ENCODE measurements at regions not wholly inside any gene's neighbourhood (a gene's known extent, or its start where the extent isn't known, plus 50 kb on each side); places are given as distances from the start of the nearest gene placed in this dataset.

GRCh38 chr2:106709229-106709628, 176.7 kb downstream of the ST6GAL2 start:
- no peak for DNase-seq

- DNase-seq: peak; percentile 1 to 42 (median 26)
Observed at GRCh38 chr2:106719222-106719621, 166.7 kb downstream of the ST6GAL2 start.

GRCh38 chr2:106720026-106720425, 165.9 kb downstream of the ST6GAL2 start:
- DNase-seq: no peak

GRCh38 chr2:106724301-106724794, 161.6 kb downstream of the ST6GAL2 start:
- no peak for DNase-seq

GRCh38 chr2:106734165-106734564, 151.8 kb downstream of the ST6GAL2 start:
- DNase-seq: no peak

GRCh38 chr2:106735807-106736206, 150.2 kb downstream of the ST6GAL2 start:
- no peak for DNase-seq

- no peak for DNase-seq
Observed at GRCh38 chr2:106736221-106736620, 149.7 kb downstream of the ST6GAL2 start.

GRCh38 chr2:106745468-106745867, 140.5 kb downstream of the ST6GAL2 start:
- peak; percentile 24 to 69 (median 34) for DNase-seq

GRCh38 chr2:106749823-106750222, 136.1 kb downstream of the ST6GAL2 start:
- DNase-seq: no peak

Measured in muscle of back (tissue), 3 donors.